ENCODE measurements at regions not wholly inside any gene's neighbourhood (a gene's known extent, or its start where the extent isn't known, plus 50 kb on each side); places are given as distances from the start of the nearest gene placed in this dataset.

DNA sequence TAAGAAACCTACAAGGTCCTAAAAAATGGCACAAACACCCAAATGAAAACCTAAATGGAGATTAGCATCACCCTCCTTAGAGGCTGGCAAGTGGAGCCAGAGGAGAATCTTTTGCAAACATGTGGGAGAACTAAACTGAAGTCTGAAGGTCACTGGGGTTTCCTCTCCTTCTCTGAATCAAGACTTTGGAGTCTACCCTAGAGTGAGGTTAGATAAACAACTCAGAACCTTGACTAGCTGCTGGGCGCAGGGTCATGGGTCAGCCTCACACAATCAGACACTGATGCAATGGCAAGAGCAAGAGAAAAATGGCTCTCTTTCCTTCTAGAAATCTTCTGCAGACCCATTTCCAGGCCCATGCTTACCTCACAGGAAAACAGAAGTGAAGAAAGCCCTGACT lies 165.8 kb downstream of the KCTD12 start:
- Histone ChIP-seq H3K27me3 (ENCODE audit: low read depth, low read length) (no peaks in the 10 kb centered on the region), H3K36me3 (replicated peaks; ENCODE audit: low read depth, low read length) (no peaks in the 10 kb centered on the region), H3K27ac (ENCODE audit: low read length) (no peak overlapping the region), H3K4me1 (ENCODE audit: low read length) (no peaks in the 10 kb centered on the region), H3K79me2 (ENCODE audit: low read length) (no peaks in the 10 kb centered on the region), H3K9ac (ENCODE audit: low read length) (no peak overlapping the region), H3K9me3 (ENCODE audit: insufficient read depth, low read length) (no peaks in the 10 kb centered on the region), H4K20me1 (ENCODE audit: insufficient read depth, low read length) (no peaks in the 10 kb centered on the region), H3K4me2 (ENCODE audit: low read length) (no peak overlapping the region), H2AFZ (ENCODE audit: low read depth, low read length) (no peak overlapping the region), H3K4me3 (ENCODE audit: low read length) (no peak overlapping the region)
- TF ChIP-seq, protein P1, sequence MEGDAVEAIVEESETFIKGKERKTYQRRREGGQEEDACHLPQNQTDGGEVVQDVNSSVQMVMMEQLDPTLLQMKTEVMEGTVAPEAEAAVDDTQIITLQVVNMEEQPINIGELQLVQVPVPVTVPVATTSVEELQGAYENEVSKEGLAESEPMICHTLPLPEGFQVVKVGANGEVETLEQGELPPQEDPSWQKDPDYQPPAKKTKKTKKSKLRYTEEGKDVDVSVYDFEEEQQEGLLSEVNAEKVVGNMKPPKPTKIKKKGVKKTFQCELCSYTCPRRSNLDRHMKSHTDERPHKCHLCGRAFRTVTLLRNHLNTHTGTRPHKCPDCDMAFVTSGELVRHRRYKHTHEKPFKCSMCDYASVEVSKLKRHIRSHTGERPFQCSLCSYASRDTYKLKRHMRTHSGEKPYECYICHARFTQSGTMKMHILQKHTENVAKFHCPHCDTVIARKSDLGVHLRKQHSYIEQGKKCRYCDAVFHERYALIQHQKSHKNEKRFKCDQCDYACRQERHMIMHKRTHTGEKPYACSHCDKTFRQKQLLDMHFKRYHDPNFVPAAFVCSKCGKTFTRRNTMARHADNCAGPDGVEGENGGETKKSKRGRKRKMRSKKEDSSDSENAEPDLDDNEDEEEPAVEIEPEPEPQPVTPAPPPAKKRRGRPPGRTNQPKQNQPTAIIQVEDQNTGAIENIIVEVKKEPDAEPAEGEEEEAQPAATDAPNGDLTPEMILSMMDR (IDR thresholded peaks at IDR 0.05; ENCODE audit: low read depth, low read length), result no peak
- no peak for TF ChIP-seq EZH2phosphoT487 (IDR thresholded peaks at IDR 0.05; ENCODE audit: low read depth)

DNA sequence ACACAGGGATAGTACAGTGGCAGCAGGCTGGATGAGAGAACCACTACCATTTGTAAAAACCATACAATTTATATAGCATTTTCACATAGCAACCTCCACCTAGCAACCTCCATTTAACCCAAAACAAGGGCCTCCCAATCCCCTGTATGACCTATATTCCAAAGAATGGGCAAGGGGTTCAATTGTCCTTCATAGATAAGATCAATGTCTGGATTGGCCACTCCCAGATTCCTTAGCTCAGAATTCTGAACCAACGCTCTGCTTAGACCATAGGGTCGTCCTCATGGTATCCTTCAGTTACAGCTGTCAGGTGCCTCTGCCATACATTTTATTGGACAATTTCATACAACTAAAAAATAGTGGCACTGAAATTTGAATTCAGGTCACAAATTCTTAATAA lies 166.2 kb downstream of the KCTD12 start:
- no peaks in the 10 kb centered on the region for H3K27me3 ChIP-seq (ENCODE audit: low read depth, low read length)

DNA sequence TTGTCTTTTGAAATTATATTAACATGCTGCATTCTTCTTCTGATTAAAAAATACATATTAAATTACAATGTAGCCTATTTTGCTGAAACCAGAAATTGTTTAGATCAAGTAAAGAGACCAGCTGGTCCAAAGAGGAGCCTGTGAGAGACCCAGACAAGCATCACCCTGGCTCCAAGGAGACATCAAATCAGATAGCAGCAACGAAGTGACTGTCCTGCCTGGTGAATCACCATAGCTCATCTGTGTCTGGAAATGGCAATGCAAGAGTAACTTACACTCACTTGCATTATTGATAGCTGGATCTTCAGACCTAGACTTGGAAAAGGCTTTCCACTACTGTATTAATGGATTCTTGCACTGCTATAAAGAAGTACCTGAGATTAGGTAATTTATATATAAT lies 169.1 kb downstream of the KCTD12 start:
- no peaks in the 10 kb centered on the region for H4K20me1 ChIP-seq (ENCODE audit: insufficient read depth, low read length)
- H3K4me3 ChIP-seq (ENCODE audit: low read length), result no peak overlapping the region
- H3K27ac ChIP-seq (ENCODE audit: low read length), result no peak overlapping the region
- no peaks in the 10 kb centered on the region for H3K9me3 ChIP-seq (ENCODE audit: insufficient read depth, low read length)
- H3K4me2 ChIP-seq (ENCODE audit: low read length), result no peak overlapping the region
- H3K27me3 ChIP-seq (ENCODE audit: low read depth, low read length), result no peaks in the 10 kb centered on the region
- H2AFZ ChIP-seq (ENCODE audit: low read depth, low read length), result no peak overlapping the region
- H3K4me1 ChIP-seq (ENCODE audit: low read length), result no peaks in the 10 kb centered on the region
- no peaks in the 10 kb centered on the region for H3K36me3 ChIP-seq (replicated peaks; ENCODE audit: low read depth, low read length)
- H3K79me2 ChIP-seq (ENCODE audit: low read length), result no peaks in the 10 kb centered on the region
- no peak for TF ChIP-seq EZH2phosphoT487 (IDR thresholded peaks at IDR 0.05; ENCODE audit: low read depth)
- TF ChIP-seq, protein P1 (IDR thresholded peaks at IDR 0.05; ENCODE audit: low read depth, low read length), result no peak
- H3K9ac ChIP-seq (ENCODE audit: low read length), result no peak overlapping the region

More for the DNA sequence above, 166.2 kb downstream of the KCTD12 start:
- Histone ChIP-seq H4K20me1 (ENCODE audit: insufficient read depth, low read length) (no peaks in the 10 kb centered on the region), H3K4me3 (ENCODE audit: low read length) (no peak overlapping the region), H3K36me3 (replicated peaks; ENCODE audit: low read depth, low read length) (no peaks in the 10 kb centered on the region), H3K4me1 (ENCODE audit: low read length) (no peaks in the 10 kb centered on the region), H2AFZ (ENCODE audit: low read depth, low read length) (no peak overlapping the region), H3K79me2 (ENCODE audit: low read length) (no peaks in the 10 kb centered on the region), H3K9ac (ENCODE audit: low read length) (no peak overlapping the region), H3K27ac (ENCODE audit: low read length) (no peak overlapping the region), H3K4me2 (ENCODE audit: low read length) (no peak overlapping the region), H3K9me3 (ENCODE audit: insufficient read depth, low read length) (no peaks in the 10 kb centered on the region)
- TF ChIP-seq, protein P1 (IDR thresholded peaks at IDR 0.05; ENCODE audit: low read depth, low read length), result no peak
- TF ChIP-seq EZH2phosphoT487 (IDR thresholded peaks at IDR 0.05; ENCODE audit: low read depth), result no peak

DNA sequence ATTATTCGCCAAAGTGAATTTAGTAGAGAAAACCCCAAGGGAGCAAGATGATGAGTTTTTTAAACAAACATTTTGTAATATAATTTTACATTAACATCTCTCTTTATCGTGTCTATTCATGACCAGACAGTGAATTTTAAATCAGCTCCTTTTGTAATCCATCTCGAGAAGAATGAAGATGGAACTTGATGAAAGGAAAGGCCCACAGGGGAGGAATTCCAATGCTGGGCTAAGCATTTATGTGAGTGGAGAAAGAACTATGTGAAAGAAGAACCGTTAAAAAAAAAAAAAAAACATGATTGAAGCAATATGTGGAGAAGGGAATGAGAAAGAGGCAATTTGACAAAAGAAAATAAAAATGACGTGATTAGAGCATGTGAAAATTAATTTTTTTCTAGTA lies 170.6 kb downstream of the KCTD12 start:
- H3K9ac ChIP-seq (ENCODE audit: low read length), result no peak overlapping the region
- TF ChIP-seq, protein P1 (IDR thresholded peaks at IDR 0.05; ENCODE audit: low read depth, low read length), result no peak
- TF ChIP-seq EZH2phosphoT487 (IDR thresholded peaks at IDR 0.05; ENCODE audit: low read depth), result no peak
- H2AFZ ChIP-seq (ENCODE audit: low read depth, low read length), result no peak overlapping the region
- H3K4me2 ChIP-seq (ENCODE audit: low read length), result no peak overlapping the region
- H3K9me3 ChIP-seq (ENCODE audit: insufficient read depth, low read length), result no peaks in the 10 kb centered on the region
- H3K27ac ChIP-seq (ENCODE audit: low read length), result no peak overlapping the region
- H3K4me3 ChIP-seq (ENCODE audit: low read length), result no peak overlapping the region
- H3K36me3 ChIP-seq (replicated peaks; ENCODE audit: low read depth, low read length), result no peaks in the 10 kb centered on the region
- H3K4me1 ChIP-seq (ENCODE audit: low read length), result no peaks in the 10 kb centered on the region
- no peaks in the 10 kb centered on the region for H4K20me1 ChIP-seq (ENCODE audit: insufficient read depth, low read length)
- no peaks in the 10 kb centered on the region for H3K27me3 ChIP-seq (ENCODE audit: low read depth, low read length)
- H3K79me2 ChIP-seq (ENCODE audit: low read length), result no peaks in the 10 kb centered on the region
